Ishikawa (cell line): ENCODE measurements at regions not wholly inside any gene's neighbourhood (a gene's known extent, or its start where the extent isn't known, plus 50 kb on each side); places are given as distances from the start of the nearest gene placed in this dataset.

Experiments
- CEBPB ChIP-seq: IDR thresholded peaks from 2 replicates; pipeline ENCODE4 v1.6.1; 2012
- EGR1 ChIP-seq: IDR thresholded peaks from 2 replicates; pipeline ENCODE4 v1.6.1; 2012
- EP300 ChIP-seq: IDR thresholded peaks from 2 replicates; pipeline ENCODE4 v1.6.1; 2012; ENCODE audit warnings: borderline replicate concordance
- FOXM1 ChIP-seq: IDR thresholded peaks from 2 replicates; pipeline ENCODE4 v1.6.1; 2012; ENCODE audit warnings: low read depth, borderline replicate concordance
- NFIC ChIP-seq: IDR thresholded peaks from 2 replicates; pipeline ENCODE4 v1.6.1; 2012
- TAF1 ChIP-seq: IDR thresholded peaks from 2 replicates; pipeline ENCODE4 v1.6.1; 2012; ENCODE audit warnings: low read depth, mild to moderate bottlenecking
- TCF12 ChIP-seq: IDR thresholded peaks from 2 replicates; pipeline ENCODE4 v1.6.1; 2012; ENCODE audit warnings: low read depth
- YY1 ChIP-seq: IDR thresholded peaks from 2 replicates; pipeline ENCODE4 v1.6.1; 2012; ENCODE audit warnings: low read depth
- ZBTB7A ChIP-seq: IDR thresholded peaks from 2 replicates; pipeline ENCODE4 v1.6.1; 2012; ENCODE audit warnings: low read depth
- TF ChIP-seq, protein P1 (sequence below): IDR thresholded peaks from 2 replicates; pipeline ENCODE4 v1.6.1; 2012
- TF ChIP-seq, protein P2 (sequence below): IDR thresholded peaks from 2 replicates; pipeline ENCODE4 v1.6.1; 2012
- TF ChIP-seq, protein P3 (sequence below): IDR thresholded peaks from 2 replicates; pipeline ENCODE4 v1.6.1; 2012; ENCODE audit warnings: low read depth, mild to moderate bottlenecking

DNA sequence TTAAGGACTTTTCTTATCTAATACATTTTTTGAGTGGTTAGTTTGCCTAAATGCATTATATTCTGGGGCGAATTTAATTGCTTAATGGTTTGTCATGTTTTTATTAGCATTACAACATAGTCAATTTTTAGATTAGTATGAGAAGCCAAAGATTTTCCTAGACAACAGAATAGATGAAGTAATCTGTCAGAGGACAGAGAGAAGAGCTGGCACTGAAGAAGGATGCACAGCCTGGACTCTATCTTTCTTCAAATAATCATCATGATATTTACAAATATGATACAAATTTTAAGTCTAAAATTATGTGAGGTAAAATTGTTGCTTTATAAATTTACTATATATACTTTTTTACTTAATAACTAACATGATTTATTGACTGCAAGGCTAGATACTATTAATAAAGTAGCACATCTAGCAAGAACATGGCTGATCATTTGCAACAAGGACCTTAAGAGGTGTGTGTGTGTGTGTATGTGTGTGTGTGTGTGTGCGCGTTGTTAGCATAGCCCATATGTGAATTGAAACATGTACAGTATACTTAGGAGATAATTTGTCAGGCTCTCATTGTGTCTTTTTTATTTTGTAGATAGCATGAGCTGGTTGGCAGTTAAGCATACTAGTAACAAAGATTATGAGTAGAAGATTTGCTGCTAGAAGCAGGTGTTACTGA lies 752.2 kb downstream of the DCDC2C start:
- TF ChIP-seq, protein P1, sequence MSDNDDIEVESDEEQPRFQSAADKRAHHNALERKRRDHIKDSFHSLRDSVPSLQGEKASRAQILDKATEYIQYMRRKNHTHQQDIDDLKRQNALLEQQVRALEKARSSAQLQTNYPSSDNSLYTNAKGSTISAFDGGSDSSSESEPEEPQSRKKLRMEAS, result no peak
- TF ChIP-seq EP300 (no peak), ZBTB7A (no peak), EGR1 (no peak), YY1 (no peak), NFIC (no peak), FOXM1 (no peak), TCF12 (no peak), TAF1 (no peak), CEBPB (no peak)
- TF ChIP-seq, protein P2, sequence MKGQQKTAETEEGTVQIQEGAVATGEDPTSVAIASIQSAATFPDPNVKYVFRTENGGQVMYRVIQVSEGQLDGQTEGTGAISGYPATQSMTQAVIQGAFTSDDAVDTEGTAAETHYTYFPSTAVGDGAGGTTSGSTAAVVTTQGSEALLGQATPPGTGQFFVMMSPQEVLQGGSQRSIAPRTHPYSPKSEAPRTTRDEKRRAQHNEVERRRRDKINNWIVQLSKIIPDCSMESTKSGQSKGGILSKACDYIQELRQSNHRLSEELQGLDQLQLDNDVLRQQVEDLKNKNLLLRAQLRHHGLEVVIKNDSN, result no peak
- TF ChIP-seq, protein P3, sequence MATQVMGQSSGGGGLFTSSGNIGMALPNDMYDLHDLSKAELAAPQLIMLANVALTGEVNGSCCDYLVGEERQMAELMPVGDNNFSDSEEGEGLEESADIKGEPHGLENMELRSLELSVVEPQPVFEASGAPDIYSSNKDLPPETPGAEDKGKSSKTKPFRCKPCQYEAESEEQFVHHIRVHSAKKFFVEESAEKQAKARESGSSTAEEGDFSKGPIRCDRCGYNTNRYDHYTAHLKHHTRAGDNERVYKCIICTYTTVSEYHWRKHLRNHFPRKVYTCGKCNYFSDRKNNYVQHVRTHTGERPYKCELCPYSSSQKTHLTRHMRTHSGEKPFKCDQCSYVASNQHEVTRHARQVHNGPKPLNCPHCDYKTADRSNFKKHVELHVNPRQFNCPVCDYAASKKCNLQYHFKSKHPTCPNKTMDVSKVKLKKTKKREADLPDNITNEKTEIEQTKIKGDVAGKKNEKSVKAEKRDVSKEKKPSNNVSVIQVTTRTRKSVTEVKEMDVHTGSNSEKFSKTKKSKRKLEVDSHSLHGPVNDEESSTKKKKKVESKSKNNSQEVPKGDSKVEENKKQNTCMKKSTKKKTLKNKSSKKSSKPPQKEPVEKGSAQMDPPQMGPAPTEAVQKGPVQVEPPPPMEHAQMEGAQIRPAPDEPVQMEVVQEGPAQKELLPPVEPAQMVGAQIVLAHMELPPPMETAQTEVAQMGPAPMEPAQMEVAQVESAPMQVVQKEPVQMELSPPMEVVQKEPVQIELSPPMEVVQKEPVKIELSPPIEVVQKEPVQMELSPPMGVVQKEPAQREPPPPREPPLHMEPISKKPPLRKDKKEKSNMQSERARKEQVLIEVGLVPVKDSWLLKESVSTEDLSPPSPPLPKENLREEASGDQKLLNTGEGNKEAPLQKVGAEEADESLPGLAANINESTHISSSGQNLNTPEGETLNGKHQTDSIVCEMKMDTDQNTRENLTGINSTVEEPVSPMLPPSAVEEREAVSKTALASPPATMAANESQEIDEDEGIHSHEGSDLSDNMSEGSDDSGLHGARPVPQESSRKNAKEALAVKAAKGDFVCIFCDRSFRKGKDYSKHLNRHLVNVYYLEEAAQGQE, result no peak
